GM12878 (cell line): ENCODE measurements at regions not wholly inside any gene's neighbourhood (a gene's known extent, or its start where the extent isn't known, plus 50 kb on each side); places are given as distances from the start of the nearest gene placed in this dataset.

Experiments
- CBX5 ChIP-seq: sonication (generic); IDR thresholded peaks from 2 replicates; pipeline ENCODE4 v1.6.1; 2016; ENCODE audit warnings: low read depth, moderate library complexity, mild to moderate bottlenecking, inconsistent platforms
- CHD4 ChIP-seq: fragments of 200-600 bp; sonication (generic); IDR thresholded peaks from 2 replicates; pipeline ENCODE4 v1.6.1; 2016; ENCODE audit warnings: mild to moderate bottlenecking
- CREB1 ChIP-seq: IDR thresholded peaks from 2 replicates; pipeline ENCODE4 v1.6.1; 2012; ENCODE audit warnings: low read depth, mild to moderate bottlenecking, inconsistent platforms
- CTCF ChIP-seq, 3 experiments: IDR thresholded peaks in 2 of 3; conservative IDR thresholded peaks in 1 of 3; 2 replicates each; pipeline ENCODE4 v1.5.1; 2011; ENCODE audit warnings: low read depth in 3 of 3, low read length in 3 of 3, mild to moderate bottlenecking in 3 of 3, control low read depth in 2 of 3, moderate library complexity in 2 of 3, inconsistent platforms in 1 of 3, mixed read lengths in 1 of 3; ENCODE audit not compliant: control insufficient read depth in 2 of 3, insufficient read depth in 1 of 3; ENCODE audit errors: extremely low read depth in 1 of 3
- EP300 ChIP-seq, 2 experiments: fragments of 150-350 bp in 1 of 2; IDR thresholded peaks; 2 replicates each; pipeline ENCODE4 v1.6.1; 2011 to 2012; ENCODE audit warnings: low read depth in 2 of 2, low read length in 2 of 2, borderline replicate concordance in 1 of 2, improper control_type of control experiment in 1 of 2, inconsistent platforms in 1 of 2; ENCODE audit not compliant: control insufficient read depth in 1 of 2
- GABPA ChIP-seq: IDR thresholded peaks from 2 replicates; pipeline ENCODE4 v1.6.1; 2014; ENCODE audit warnings: antibody characterized with exemption, low read depth, mild to moderate bottlenecking, inconsistent platforms
- MYC ChIP-seq: IDR thresholded peaks from 2 replicates; pipeline ENCODE4 v1.6.1; 2011; ENCODE audit warnings: mild to moderate bottlenecking, low read length, moderate library complexity, inconsistent platforms; ENCODE audit not compliant: insufficient read depth, insufficient replicate concordance, insufficient read length, severe bottlenecking
- NBN ChIP-seq: fragments of 450-650 bp; IDR thresholded peaks from 2 replicates; pipeline ENCODE4 v1.6.1; 2016
- PML ChIP-seq: IDR thresholded peaks from 2 replicates; pipeline ENCODE4 v1.6.1; 2012; ENCODE audit warnings: low read length, inconsistent platforms
- RCOR1 ChIP-seq: conservative IDR thresholded peaks from 2 replicates; pipeline ENCODE4 v1.6.1; 2012; ENCODE audit warnings: low read depth, low read length, improper control_type of control experiment
- SMAD1 ChIP-seq: fragments of 450-650 bp; IDR thresholded peaks from 2 replicates; pipeline ENCODE4 v1.6.1; 2018; ENCODE audit warnings: mild to moderate bottlenecking, low read depth; ENCODE audit not compliant: partially characterized antibody
- SMC3 ChIP-seq: IDR thresholded peaks from 2 replicates; pipeline ENCODE4 v1.6.1; 2011; ENCODE audit warnings: low read length, improper control_type of control experiment, borderline replicate concordance
- TAF1 ChIP-seq: IDR thresholded peaks from 2 replicates; pipeline ENCODE4 v1.6.1; 2011; ENCODE audit warnings: mild to moderate bottlenecking, low read depth, low read length, borderline replicate concordance
- ZNF622 ChIP-seq: fragments of 450-650 bp; IDR thresholded peaks from 2 replicates; pipeline ENCODE4 v1.6.1; 2017; ENCODE audit warnings: mild to moderate bottlenecking, inconsistent platforms

GRCh38 chr12:29863665-29864064, 79.9 kb upstream of the TMTC1 start:
- TF ChIP-seq GABPA (no peak), PML (no peak), CREB1 (no peak), CBX5 (no peak), MYC (no peak), RCOR1 (no peak), EP300 (IDR thresholded peaks at IDR 0.05; ENCODE audit: borderline replicate concordance in 1 of 2, control insufficient read depth in 1 of 2, low read depth in 2 of 2, low read length in 2 of 2) (no peak), SMAD1 (no peak), ZNF622 (no peak), TAF1 (no peak), CTCF (IDR thresholded peaks at IDR 0.05 in 2 of 3, conservative IDR thresholded peaks at IDR 0.05 in 1 of 3; ENCODE audit: control insufficient read depth in 2 of 3, extremely low read depth in 1 of 3, insufficient read depth in 1 of 3, low read depth in 3 of 3, low read length in 3 of 3) (no peak), SMC3 (no peak), NBN (no peak), CHD4 (no peak)
